Left colon (tissue), 2 donors: ENCODE measurements at regions not wholly inside any gene's neighbourhood (a gene's known extent, or its start where the extent isn't known, plus 50 kb on each side); places are given as distances from the start of the nearest gene placed in this dataset.

ENCODE experiments used
- ATAC-seq: fragments of 200-7000 bp; cut with Tn5 transposase; one replicate; pipeline ENCODE4 v1.9.1; 2020; ENCODE audit warnings: mild to moderate bottlenecking, moderate library complexity
- DNase-seq, 2 donors: peaks; one replicate each; pipeline ENCODE4 v3.0.0-alpha.2; 2020
- intact Hi-C, 2 donors: fragments of 100-400 bp; cut with DNase I in 1 of 2; cut with micrococcal nuclease in 1 of 2; formaldehyde crosslinking; loops; one replicate each; pipeline versions ENCODE4 v1.11.2 to v1.14.0; 2022; cut with DNase I, micrococcal nuclease
- donor health status: DM: no; HTN: no; CAD: no.
- donor health status: DM: yes; HTN: yes; CAD: no.

GRCh38 chr18:2070631-2071030 is 500.7 kb downstream of the METTL4 start:
- ATAC-seq (no peak), DNase-seq (no peak)
- intact Hi-C loops = no loop called here

DNA sequence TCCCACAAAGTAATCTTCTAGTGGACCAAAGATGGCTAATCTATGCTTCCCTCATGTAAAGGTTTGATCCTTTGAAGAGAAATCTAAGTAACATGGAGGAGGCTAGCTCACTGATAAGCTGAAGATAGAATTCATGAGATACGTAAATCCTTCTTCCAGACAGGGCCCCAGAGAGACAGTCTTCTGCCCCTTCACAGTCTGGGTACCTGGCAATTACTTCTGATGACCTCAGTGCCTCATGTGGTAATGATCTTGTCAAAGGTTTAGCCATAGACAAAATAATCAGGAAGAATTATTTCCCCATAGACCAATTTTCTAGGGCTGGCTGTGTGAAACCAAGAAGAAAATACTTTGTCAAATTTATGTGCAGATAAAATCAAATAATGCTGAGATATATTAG is 495.8 kb downstream of the METTL4 start:
- no peak for ATAC-seq
- DNase-seq = no peak
- intact Hi-C loops = no loop called here

DNA sequence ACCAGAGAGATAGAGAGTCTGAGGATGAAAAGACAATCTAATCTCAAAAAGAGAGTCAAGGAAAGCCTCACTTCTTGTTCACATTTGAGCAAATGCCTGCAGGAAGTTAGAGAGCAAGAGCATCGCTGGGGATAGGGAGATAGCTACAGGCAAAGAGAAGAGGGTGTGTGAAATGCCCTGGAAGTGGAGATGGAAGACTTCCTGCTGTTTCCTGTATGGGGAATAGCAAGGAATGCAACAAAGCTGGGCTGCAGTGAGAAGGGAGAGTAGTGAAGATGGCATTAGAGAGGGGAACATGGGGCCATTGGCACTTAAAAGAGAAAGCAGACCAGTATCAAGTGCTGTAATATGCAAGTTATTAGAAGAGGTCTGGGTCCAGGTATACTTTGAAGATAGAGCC is 488.6 kb downstream of the METTL4 start:
- intact Hi-C loops = no loop called here
- no peak for DNase-seq
- no peak for ATAC-seq

- intact Hi-C loops = no loop called here
- DNase-seq (no peak), ATAC-seq (no peak)
These were observed 487.6 kb downstream of the METTL4 start for GRCh38 chr18:2083691-2084090.

GRCh38 chr18:2086439-2086838 is 484.9 kb downstream of the METTL4 start:
- intact Hi-C loops = no loop called here

DNA sequence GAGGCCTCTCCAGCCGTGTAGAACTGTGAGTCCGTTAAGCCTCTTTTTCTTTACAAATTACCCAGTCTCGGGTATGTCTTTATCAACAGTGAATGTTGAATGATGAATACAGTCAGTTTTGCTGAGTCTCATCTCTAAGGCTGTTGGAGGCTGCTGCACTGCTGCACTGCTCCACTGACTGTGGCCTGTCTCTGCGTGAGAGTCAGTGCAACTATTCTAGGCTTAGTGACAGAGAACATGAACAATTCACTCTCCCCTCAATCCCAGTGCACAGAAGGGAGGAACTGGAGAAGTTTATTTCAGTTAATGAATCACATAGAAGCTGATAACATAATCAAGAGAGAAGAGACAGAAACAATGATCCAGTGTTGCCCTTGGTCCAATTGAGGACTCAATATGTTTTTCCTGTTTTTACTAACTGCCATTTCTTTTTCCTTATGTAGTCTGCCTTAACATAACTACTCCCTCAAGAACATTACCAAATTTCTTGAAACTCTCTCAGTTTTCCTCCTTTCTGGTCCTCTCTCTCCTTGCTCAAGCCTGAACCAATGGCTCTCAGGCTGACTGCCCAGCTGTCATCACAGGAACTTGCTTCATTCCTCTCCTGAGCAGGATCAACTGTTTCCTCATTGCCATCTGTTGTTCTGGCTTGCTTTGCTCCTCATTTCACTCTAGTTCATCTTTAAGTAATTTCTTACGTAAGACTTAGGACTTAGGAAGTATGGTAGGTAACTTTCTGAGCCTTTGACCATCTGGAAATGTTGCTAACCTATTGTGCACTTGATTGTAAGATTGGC is 483.2 kb downstream of the METTL4 start:
- intact Hi-C loops = no loop called here
- no peak for ATAC-seq
- DNase-seq = no peak

More at GRCh38 chr18:2086439-2086838, 484.9 kb downstream of the METTL4 start:
- ATAC-seq (no peak), DNase-seq (no peak)

GRCh38 chr18:2089396-2089795 is 481.9 kb downstream of the METTL4 start:
- no peak for ATAC-seq
- no peak for DNase-seq
- intact Hi-C loops = no loop called here

GRCh38 chr18:2091937-2092336 is 479.4 kb downstream of the METTL4 start:
- no peak for ATAC-seq
- DNase-seq = no peak
- intact Hi-C loops = no loop called here

- intact Hi-C loops = no loop called here
- DNase-seq = no peak
- ATAC-seq = no peak
These were observed 474.8 kb downstream of the METTL4 start for GRCh38 chr18:2096551-2096950.

DNA sequence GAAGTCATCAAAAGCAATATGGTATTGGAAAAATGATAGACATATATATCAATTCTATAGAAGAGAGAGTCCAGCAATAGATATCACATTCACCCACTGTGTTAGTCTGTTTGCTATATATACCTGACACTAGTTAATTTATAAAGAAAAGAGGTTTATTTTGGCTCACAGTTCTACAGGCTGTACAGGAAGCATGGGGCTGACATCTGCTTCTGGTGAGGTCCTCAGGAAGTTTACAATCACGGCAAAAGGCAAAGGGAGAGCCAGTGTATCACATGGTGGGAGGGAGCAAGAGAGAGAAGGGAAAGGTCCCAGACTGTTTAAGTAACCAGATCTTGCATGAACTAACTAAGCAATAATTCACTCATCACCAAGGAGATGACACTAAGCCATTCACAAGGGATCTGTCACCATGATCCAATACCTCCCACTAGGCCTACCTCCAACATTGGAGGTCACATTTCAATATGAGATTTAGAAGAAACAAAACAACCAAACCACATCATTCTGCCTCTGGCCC is 470.6 kb downstream of the METTL4 start:
- ATAC-seq (no peak), DNase-seq (no peak)
- intact Hi-C loops = no loop called here

- intact Hi-C loops = no loop called here
- DNase-seq = no peak
- ATAC-seq = no peak
These were observed 469.3 kb downstream of the METTL4 start for GRCh38 chr18:2102022-2102421.

DNA sequence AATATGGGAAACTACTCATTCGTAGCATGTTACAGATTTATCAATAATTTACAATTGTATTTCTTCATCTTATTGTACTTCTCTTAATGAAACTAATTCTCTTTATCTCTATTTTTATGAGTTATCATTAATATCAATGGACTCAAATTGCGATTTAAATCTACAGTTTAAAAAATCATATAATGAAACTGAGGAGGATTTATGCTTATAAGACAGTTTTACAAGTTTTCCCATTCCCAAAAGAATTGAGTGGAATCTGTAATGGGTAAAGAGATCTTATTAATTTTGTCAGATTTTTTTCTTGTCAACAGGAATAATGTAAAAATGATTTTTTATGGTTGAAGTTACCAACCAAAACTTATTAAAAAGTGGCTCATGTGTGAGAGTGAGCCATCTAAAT is 468.0 kb downstream of the METTL4 start:
- ATAC-seq = no peak
- intact Hi-C loops = no loop called here
- DNase-seq = no peak

- ATAC-seq (peak; percentile 79), DNase-seq (peak in 1 of 2 donors; percentile 56)
- intact Hi-C loops = no loop called here
These were observed 466.5 kb downstream of the METTL4 start for GRCh38 chr18:2104620-2105462.

DNA sequence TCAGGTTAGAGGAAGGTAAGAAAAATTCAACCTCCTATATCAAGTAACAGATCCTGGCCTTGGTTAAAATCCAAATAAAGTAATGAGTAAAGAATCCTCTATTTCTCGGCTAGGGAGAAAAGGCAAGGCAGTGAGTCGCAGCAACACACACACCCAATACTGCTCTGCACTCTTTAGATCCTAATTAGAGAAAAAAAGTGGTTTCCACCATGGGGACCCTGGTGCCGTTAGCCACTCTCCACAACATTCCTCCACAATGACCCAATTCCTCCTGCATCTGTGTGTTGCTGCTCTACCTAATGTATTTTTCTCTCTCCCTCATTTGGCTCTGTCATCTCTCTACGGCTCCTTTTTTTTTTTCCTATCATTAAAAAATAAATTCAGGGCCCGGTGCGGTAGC is 462.7 kb downstream of the METTL4 start:
- intact Hi-C loops = no loop called here
- no peak for ATAC-seq

GRCh38 chr18:2111456-2111855 is 459.8 kb downstream of the METTL4 start:
- DNase-seq = no peak
- intact Hi-C loops = no loop called here
- no peak for ATAC-seq

More for the DNA sequence above, 462.7 kb downstream of the METTL4 start:
- no peak for DNase-seq

DNA sequence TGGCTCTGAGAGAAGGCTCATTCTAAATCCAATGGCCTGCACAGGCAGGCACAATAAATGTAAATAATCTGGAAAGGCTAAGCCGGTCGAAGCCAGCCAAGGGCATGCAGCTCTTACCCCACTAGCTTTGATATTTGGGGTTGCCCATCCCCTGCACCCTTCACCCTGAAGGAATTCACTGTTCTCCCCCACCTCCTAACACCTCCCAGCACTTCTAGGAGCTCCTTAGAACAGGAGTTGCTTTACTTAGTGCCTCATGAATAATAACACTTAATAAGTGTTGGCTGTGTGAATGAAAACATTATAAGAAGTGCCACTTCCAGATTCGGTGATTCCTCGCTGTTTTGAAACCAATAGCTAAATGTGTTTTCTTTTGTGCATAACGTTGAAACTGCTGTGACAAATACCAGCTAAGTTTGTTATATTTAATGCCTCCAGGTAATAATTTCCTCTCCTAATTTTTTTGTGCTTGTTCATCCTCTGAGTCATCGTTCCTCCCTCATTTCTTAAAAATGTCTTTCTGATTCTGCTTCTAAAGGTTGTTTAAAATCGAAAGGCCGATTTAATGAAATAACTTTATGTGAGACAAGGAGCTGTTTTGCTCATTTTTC is 458.8 kb downstream of the METTL4 start:
- DNase-seq (no peak), ATAC-seq (no peak)
- intact Hi-C loops = no loop called here

GRCh38 chr18:2114289-2114688 is 457.0 kb downstream of the METTL4 start:
- intact Hi-C loops = no loop called here
- DNase-seq (no peak), ATAC-seq (no peak)

- DNase-seq (no peak), ATAC-seq (no peak)
- intact Hi-C loops = no loop called here
These were observed 456.5 kb downstream of the METTL4 start for GRCh38 chr18:2114765-2115164.

GRCh38 chr18:2121224-2121623 is 450.1 kb downstream of the METTL4 start:
- intact Hi-C loops = no loop called here
- DNase-seq (no peak), ATAC-seq (no peak)

GRCh38 chr18:2123077-2123476 is 448.2 kb downstream of the METTL4 start:
- intact Hi-C loops = no loop called here
- no peak for DNase-seq
- ATAC-seq = no peak
